NCI-H69 (cell line): ENCODE measurements at regions not wholly inside any gene's neighbourhood (a gene's known extent, or its start where the extent isn't known, plus 50 kb on each side); places are given as distances from the start of the nearest gene placed in this dataset.
"Not testable (repeated sequence)": the region's sequence is repeated elsewhere in the genome, so short reads cannot be mapped to it uniquely, and the experiment has no call there.

Experiments
- DNase-seq: peaks from one replicate; lab custom pipeline; 2025; lab: John Stamatoyannopoulos, UW

GRCh38 chr14:83709116-83709515 is 1820.8 kb upstream of the FLRT2 start:
- DNase-seq = no peak

- DNase-seq = no peak
Measured at GRCh38 chr14:83711046-83711445, 1818.9 kb upstream of the FLRT2 start.

DNA sequence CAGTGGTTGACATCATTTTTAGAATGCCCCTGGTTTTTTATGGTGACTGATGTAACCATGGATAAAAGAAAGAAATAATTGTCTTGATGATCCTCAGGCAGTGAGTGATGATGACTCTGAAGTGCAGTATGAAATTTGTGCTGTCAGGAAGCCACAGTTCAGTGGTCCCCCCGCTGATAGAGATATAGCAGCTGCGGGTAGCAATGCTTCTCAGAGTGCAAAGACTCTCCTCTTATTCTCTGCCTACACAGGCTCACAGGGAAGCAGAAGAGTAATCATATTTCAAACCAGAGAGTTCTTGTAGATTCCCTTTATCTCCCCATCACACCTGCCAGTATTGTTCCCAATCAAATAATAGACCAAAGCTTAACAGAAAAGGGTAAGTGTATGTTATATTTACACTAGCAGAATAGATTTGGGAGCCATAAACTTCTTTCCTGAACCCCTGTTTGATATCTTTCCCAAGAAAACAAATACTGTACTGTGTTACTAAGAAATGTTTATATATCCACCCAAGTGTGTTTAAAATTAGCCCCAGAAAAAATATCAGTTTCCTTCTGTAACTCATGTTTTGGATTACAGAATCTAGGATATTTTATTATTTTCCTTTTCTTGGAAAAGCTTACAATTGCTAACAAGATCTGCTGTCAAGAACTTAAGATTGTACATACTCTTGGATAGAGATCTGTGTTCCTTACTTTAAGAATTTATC is 1817.4 kb upstream of the FLRT2 start:
- peak; percentile 46 for DNase-seq

- DNase-seq = no peak
Measured at GRCh38 chr14:83713732-83714131, 1816.2 kb upstream of the FLRT2 start.

DNA sequence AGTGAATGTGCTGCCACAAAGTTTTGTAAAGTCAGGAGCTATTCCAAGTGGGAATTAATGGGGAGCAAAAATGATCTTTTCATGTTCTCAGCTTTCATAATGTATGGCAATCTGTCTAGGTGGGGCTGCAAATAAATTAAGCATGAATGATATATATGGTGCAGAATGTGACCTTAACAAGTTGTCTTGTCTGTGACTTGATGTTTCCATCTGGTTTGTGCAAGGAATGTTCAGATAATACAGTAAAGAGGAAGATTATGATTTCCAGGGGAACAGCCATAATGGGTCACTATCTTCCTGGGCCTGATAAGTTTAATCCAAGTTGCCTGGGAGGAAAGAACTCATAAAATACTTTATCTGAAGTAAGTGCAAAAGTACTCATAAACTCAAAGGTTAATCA is 1815.8 kb upstream of the FLRT2 start:
- no peak for DNase-seq

GRCh38 chr14:83719435-83719834 is 1810.5 kb upstream of the FLRT2 start:
- not testable (repeated sequence) for DNase-seq

GRCh38 chr14:83733670-83734069 is 1796.3 kb upstream of the FLRT2 start:
- peak; percentile 28 for DNase-seq

DNA sequence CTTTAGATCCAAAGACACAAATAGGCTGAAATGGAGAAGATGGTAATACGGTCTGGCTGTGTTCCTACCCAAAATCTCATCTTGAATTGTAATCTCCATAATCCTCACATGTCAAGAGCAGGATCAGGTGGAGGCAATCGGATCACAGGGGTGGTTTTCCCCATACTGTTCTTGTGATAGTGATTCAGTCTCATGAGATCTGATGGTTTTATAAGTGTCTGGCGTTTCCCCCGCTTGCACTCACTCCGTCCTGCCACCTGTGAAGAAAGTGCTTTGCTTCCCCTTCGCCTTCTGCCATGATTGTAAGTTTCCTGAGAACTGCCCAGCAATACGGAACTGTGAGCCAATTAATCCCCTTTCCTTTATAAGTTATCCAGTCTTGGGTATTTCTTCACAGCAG is 1795.5 kb upstream of the FLRT2 start:
- DNase-seq = no peak

DNA sequence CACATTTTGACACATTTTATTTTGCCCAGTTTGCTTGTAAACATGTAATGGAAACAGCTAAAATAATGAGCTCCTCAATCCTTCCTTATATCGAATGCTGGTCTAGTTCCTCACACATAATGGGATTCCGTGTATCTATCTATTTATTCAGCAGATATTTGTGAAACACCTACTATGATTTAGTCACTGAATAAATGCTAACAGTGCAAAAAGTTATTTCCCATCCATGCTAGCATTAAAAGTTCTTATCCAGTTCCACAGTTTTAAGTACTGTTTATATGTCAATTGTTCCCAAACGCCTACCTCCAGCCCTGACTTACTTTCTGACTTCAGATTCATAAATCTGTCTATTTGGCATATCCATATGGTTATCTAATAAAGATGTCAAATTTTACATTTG is 1788.7 kb upstream of the FLRT2 start:
- DNase-seq = no peak

GRCh38 chr14:83744224-83744623 is 1785.7 kb upstream of the FLRT2 start:
- no peak for DNase-seq

DNA sequence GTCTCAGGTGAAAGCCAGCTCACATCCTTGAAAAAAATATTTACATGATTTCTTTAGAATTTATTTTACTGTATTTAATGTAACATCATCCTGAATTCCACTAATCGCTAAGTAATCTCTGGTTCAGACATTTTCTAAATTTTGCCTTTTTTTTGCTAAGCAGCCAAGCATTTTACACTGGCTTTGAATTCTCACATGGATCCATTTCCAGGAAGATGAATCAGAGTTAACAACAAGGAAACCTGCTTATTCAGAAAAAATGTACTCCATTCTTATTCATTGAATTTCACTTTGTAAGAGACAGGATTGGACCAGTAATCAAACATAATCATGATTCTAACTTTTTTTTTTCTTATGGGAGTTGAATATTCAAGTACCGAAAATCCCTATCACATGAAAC is 1785.1 kb upstream of the FLRT2 start:
- DNase-seq = no peak

GRCh38 chr14:83746336-83746735 is 1783.6 kb upstream of the FLRT2 start:
- DNase-seq = peak; percentile 78

GRCh38 chr14:83757916-83758315 is 1772.0 kb upstream of the FLRT2 start:
- no peak for DNase-seq

GRCh38 chr14:83764656-83765599 is 1765.0 kb upstream of the FLRT2 start:
- no peak for DNase-seq

DNA sequence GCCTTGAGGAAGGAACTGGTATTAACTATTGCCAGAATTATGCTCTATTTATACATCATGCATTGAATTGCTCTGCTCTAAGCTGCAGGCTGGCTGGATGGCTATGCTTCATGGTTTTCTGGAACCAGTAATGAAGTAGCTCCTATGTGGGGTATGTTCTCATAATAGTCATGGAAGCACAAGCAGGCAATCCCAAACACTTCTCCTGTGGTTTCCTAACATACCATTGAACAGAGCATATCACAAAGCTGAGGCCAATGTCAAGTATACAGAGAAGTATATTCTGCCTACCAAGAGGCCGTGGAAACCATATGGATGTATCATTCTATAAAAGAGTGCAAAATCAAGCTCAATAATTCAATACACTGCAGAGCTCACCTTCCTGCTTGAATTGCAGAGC is 1752.4 kb upstream of the FLRT2 start:
- DNase-seq = no peak

GRCh38 chr14:83779266-83779665 is 1750.7 kb upstream of the FLRT2 start:
- no peak for DNase-seq

DNA sequence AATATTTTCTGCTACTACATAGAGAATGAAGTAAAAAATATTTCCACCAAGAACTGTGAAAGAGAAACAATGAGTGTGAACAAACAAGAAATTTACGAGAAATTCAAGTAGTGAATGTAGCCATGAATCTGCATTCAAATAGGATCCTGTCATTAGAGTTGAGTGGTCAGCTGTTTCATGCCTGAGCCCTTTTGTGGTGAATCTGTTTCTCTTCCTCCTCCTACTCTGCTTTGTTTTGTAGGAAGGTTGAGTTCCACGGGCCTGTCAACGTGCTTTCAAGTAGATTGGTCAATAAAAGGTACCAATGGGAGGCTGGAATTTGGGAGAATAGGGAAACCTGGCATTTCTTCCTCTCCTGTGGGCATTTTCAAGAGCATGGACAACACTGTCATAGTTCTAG is 1749.6 kb upstream of the FLRT2 start:
- no peak for DNase-seq

DNA sequence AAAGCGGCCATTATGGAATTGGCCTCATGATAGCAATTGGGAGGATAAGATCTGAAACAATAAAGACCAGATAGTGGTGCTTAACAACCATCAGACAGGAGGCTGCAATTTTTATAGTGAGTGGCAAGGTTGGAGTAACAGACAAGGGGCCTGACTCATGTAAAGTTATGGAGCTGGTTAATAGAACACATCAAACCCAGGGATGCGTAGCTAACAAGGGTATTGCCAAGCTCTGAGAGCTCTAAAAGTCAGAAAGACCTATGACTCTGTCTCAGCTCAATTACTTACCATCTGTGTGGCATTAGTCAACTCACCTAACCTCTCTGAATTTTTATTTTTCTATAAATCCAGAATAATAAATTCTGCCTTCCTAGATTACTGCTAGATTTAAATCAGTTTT is 1731.5 kb upstream of the FLRT2 start:
- no peak for DNase-seq

DNA sequence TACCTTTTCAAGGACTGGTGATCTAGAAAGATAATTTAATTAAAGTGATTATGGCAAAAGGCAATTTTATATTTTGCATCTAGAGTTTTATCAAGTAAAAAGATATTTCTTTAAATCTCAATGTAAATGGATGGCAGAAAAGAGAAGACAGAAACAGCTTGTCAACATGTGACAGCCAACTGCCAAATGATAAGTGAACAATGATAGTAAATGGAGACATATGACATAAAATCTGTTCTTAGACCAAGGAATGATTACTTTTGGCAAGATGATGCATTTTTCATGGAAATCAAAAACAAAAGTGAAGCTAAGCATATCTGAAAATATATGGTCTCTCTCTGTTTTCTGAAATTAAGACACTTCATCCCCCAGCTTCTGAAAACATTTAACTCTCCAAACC is 1730.7 kb upstream of the FLRT2 start:
- DNase-seq = no peak

DNA sequence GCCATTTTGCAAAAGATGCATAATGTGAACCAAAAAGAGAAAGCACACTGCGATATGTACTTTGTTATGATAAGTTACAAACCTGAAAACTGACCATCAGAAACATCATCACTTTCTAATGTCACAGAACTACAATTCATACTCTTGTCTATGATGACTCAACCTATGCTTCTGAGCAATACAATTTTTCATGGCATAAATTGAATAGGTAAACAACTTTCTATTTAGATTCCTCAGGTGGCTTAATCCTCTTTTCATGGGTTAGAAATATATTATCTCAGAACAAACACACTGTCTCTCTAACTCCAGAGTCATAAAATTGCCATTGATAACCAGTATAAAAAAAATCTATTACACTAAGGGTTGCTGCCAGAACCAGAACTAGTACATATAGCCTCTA is 1715.0 kb upstream of the FLRT2 start:
- peak; percentile 63 for DNase-seq

DNA sequence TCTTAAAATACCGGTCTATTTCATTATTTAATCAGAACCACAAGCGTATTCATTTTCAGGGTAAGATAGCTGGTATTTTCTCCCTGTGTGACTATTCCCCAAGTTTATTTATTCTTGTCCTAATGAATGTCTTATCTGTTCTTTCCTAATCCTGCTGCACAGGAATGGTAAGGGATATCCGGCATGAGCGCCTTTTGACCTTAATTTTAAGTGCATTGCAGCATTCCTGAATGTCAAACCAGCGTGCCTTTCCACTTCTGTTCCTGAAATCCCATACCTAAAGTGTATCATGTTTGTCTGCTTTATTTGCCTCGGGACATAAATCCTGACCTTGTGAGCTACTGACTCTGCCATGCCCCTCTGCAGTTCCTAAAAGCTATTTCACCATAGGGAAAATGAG is 1713.2 kb upstream of the FLRT2 start:
- DNase-seq = peak; percentile 15

- no peak for DNase-seq
Measured at GRCh38 chr14:83825843-83826242, 1704.1 kb upstream of the FLRT2 start.

DNA sequence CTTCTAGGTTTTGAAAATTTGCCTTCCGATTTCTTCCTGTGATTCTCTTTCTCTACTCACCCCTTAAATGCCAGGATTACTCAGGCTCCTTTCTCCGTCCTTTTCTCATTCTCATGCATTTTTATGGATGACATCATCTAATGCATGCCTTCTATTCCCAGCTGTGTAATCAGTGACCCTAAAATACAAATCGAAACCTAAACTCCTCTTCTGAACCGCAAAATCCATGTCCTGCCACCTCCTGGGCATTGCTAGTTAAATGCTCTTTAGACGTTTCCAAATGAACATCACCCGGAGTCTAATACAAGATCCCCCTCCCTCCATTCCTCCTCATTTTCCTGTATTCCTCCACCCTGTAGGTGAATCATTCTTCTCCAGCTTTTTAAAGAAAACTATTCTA is 1703.1 kb upstream of the FLRT2 start:
- DNase-seq = peak; percentile 12
